ENCODE measurements at regions not wholly inside any gene's neighbourhood (a gene's known extent, or its start where the extent isn't known, plus 50 kb on each side); places are given as distances from the start of the nearest gene placed in this dataset.

GRCh38 chr13:97124915-97125809, 97.0 kb upstream of the MBNL2 start:
- peak overlapping the region; percentile 32 for H3K9ac ChIP-seq (ENCODE audit: low read length)

DNA sequence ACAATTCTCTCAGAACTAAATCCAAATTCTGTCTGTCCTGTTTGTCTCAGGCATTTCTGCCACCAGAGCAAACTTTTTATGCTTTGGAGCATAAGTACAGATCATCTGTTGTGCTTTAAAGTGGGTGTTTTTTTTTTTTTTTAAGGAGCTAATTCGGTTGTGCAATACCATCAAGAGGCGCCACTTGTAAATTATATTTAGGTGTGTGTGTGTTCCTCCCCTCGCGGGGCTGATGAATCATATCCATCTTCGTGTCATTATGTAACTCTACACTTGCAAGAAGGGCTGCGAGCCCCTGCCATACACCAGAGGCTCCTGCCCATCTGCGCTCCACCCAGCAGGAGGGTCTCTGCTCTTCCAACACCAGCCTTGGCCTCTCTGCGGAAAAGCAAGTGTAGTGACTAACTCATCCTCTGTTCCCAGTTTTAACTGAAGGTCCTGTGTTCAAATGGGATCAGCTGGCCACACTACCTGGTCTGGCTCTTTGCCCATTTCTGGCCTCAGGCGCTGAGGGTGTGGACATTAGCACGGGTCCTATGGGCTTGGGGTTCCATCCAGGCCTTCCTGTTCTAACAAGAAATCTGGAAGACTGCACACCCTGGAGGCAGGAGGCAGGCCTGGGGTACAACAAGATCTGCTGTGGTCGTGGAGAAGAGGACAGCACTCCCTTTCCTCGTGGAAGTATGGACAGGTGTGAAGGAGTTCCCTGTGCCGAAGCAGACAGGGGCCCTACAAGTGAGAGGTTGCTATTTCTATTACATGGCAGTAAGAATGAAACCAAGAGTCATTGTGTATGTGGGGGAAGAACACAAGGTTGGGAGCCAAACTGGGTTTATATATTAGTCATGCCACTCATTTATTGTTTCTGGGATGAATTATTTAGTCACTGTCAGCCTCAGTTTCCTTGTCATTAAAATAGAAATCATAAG, 96.1 kb upstream of the MBNL2 start:
- no peaks in the 10 kb centered on the region for H3K9me3 ChIP-seq (ENCODE audit: insufficient read depth, low read depth, low read length)
- FAIRE-seq (no peak), DNase-seq (ENCODE audit: low read depth) (peak; percentile 72)
- no peaks in the 10 kb centered on the region for H3K27me3 ChIP-seq (ENCODE audit: insufficient read depth, low read length)
- H3K4me1 ChIP-seq (ENCODE audit: insufficient read depth, low read length) = peaks cover 39% of the 10 kb centered on the region
- no peak overlapping the region for H3K27ac ChIP-seq (ENCODE audit: low read depth, low read length)
- no peaks in the 10 kb centered on the region for H3K79me2 ChIP-seq (ENCODE audit: insufficient read depth, low read length)
- no peak for TF ChIP-seq EZH2 (IDR thresholded peaks at IDR 0.05; ENCODE audit: insufficient read depth, low read length)
- TF ChIP-seq, protein P1, sequence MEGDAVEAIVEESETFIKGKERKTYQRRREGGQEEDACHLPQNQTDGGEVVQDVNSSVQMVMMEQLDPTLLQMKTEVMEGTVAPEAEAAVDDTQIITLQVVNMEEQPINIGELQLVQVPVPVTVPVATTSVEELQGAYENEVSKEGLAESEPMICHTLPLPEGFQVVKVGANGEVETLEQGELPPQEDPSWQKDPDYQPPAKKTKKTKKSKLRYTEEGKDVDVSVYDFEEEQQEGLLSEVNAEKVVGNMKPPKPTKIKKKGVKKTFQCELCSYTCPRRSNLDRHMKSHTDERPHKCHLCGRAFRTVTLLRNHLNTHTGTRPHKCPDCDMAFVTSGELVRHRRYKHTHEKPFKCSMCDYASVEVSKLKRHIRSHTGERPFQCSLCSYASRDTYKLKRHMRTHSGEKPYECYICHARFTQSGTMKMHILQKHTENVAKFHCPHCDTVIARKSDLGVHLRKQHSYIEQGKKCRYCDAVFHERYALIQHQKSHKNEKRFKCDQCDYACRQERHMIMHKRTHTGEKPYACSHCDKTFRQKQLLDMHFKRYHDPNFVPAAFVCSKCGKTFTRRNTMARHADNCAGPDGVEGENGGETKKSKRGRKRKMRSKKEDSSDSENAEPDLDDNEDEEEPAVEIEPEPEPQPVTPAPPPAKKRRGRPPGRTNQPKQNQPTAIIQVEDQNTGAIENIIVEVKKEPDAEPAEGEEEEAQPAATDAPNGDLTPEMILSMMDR (IDR thresholded peaks at IDR 0.05; ENCODE audit: insufficient read depth, low read depth, low read length) = no peak
- no peaks in the 10 kb centered on the region for H4K20me1 ChIP-seq (ENCODE audit: insufficient read depth, low read length)
- Mint-ChIP-seq H3K36me3 (ENCODE audit: low read depth, unreplicated experiment) (no peaks in the 10 kb centered on the region), H3K4me3 (ENCODE audit: unreplicated experiment) (no peak overlapping the region), H3K4me1 (ENCODE audit: low read depth, unreplicated experiment) (peaks cover 40% of the 10 kb centered on the region), H3K27ac (ENCODE audit: unreplicated experiment) (no peak overlapping the region), H3K27me3 (ENCODE audit: low read depth, unreplicated experiment) (no peaks in the 10 kb centered on the region), H3K9me3 (ENCODE audit: unreplicated experiment) (no peaks in the 10 kb centered on the region)
- peak overlapping the region; percentile 66 for H3K4me2 ChIP-seq (ENCODE audit: low read length)
- no peaks in the 10 kb centered on the region for H3K36me3 ChIP-seq (ENCODE audit: insufficient read depth, low read length)
- no peak overlapping the region for H2AFZ ChIP-seq (ENCODE audit: low read depth, low read length)
- peak overlapping the region; percentile 32 for H3K9ac ChIP-seq (ENCODE audit: low read length)
- no peak overlapping the region for H3K4me3 ChIP-seq (ENCODE audit: insufficient read depth, low read depth, low read length)

More at GRCh38 chr13:97124915-97125809, 97.0 kb upstream of the MBNL2 start:
- Mint-ChIP-seq H3K9me3 (ENCODE audit: unreplicated experiment) (no peaks in the 10 kb centered on the region), H3K36me3 (ENCODE audit: low read depth, unreplicated experiment) (no peaks in the 10 kb centered on the region), H3K27ac (ENCODE audit: unreplicated experiment) (peak overlapping the region; percentile 43), H3K27me3 (ENCODE audit: low read depth, unreplicated experiment) (no peaks in the 10 kb centered on the region), H3K4me1 (ENCODE audit: low read depth, unreplicated experiment) (peaks cover 49% of the 10 kb centered on the region), H3K4me3 (ENCODE audit: unreplicated experiment) (peak overlapping the region; percentile 1)
- H3K4me1 ChIP-seq (ENCODE audit: insufficient read depth, low read length) = peaks cover 44% of the 10 kb centered on the region
- peak overlapping the region; percentile 66 for H3K4me2 ChIP-seq (ENCODE audit: low read length)
- no peaks in the 10 kb centered on the region for H3K27me3 ChIP-seq (ENCODE audit: insufficient read depth, low read length)
- DNase-seq (ENCODE audit: low read depth) (peak; percentile 89), FAIRE-seq (no peak)
- no peaks in the 10 kb centered on the region for H4K20me1 ChIP-seq (ENCODE audit: insufficient read depth, low read length)
- no peak overlapping the region for H3K4me3 ChIP-seq (ENCODE audit: insufficient read depth, low read depth, low read length)
- H3K36me3 ChIP-seq (ENCODE audit: insufficient read depth, low read length) = no peaks in the 10 kb centered on the region
- H2AFZ ChIP-seq (ENCODE audit: low read depth, low read length) = no peak overlapping the region
- no peak overlapping the region for H3K27ac ChIP-seq (ENCODE audit: low read depth, low read length)
- no peaks in the 10 kb centered on the region for H3K79me2 ChIP-seq (ENCODE audit: insufficient read depth, low read length)
- TF ChIP-seq EZH2 (IDR thresholded peaks at IDR 0.05; ENCODE audit: insufficient read depth, low read length) = no peak
- TF ChIP-seq, protein P1 (IDR thresholded peaks at IDR 0.05; ENCODE audit: insufficient read depth, low read depth, low read length) = no peak
- H3K9me3 ChIP-seq (ENCODE audit: insufficient read depth, low read depth, low read length) = no peaks in the 10 kb centered on the region

Measured in astrocyte (in vitro differentiated cells and primary cell).